Mucosa of descending colon (tissue), 3 donors: ENCODE measurements at regions not wholly inside any gene's neighbourhood (a gene's known extent, or its start where the extent isn't known, plus 50 kb on each side); places are given as distances from the start of the nearest gene placed in this dataset.

Experiments
- ATAC-seq: fragments of 200-7000 bp; cut with Tn5 transposase; one replicate; pipeline ENCODE4 v1.9.1; 2020; ENCODE audit warnings: mild to moderate bottlenecking, moderate library complexity
- DNase-seq, 3 donors: peaks; one replicate each; pipeline ENCODE4 v3.0.0-alpha.2; 2020
- H3K36me3 ChIP-seq: fragments of 200-600 bp; one replicate; pipeline ENCODE4 v1.8.0; 2021; ENCODE audit warnings: low read depth, mild to moderate bottlenecking
- H3K4me1 ChIP-seq: fragments of 200-600 bp; one replicate; pipeline ENCODE4 v1.8.0; 2021; ENCODE audit warnings: low read depth, mild to moderate bottlenecking
- H3K4me3 ChIP-seq: fragments of 200-600 bp; one replicate; pipeline ENCODE4 v1.8.0; 2021; ENCODE audit warnings: mild to moderate bottlenecking
- H3K9me3 ChIP-seq: fragments of 200-600 bp; one replicate; pipeline ENCODE4 v1.8.0; 2021; ENCODE audit warnings: mild to moderate bottlenecking
- intact Hi-C, 2 donors: fragments of 100-400 bp; cut with DNase I in 1 of 2; cut with micrococcal nuclease in 1 of 2; formaldehyde crosslinking; loops; one replicate each; pipeline versions ENCODE4 v1.11.0 to v1.11.1; 2022; cut with DNase I, micrococcal nuclease
- TF ChIP-seq, protein P1 (sequence below): fragments of 200-600 bp; IDR thresholded peaks from one replicate; pipeline ENCODE4 v1.8.0; 2022; ENCODE audit warnings: antibody characterized with exemption, mild to moderate bottlenecking
- donor health status: DM: no; HTN: no; CAD: no; lungs with moderate emphysema.
- donor health status: DM: no; HTN: no; CAD: no.
- donor health status: DM: no; HTN: yes; CAD: no.

- DNase-seq (no peak), ATAC-seq (no peak)
- no peak overlapping the region for H3K4me3 ChIP-seq
- no peaks in the 10 kb centered on the region for H3K9me3 ChIP-seq
- H3K36me3 ChIP-seq, result no peaks in the 10 kb centered on the region
- intact Hi-C loops, result no loop called here
- TF ChIP-seq, protein P1, sequence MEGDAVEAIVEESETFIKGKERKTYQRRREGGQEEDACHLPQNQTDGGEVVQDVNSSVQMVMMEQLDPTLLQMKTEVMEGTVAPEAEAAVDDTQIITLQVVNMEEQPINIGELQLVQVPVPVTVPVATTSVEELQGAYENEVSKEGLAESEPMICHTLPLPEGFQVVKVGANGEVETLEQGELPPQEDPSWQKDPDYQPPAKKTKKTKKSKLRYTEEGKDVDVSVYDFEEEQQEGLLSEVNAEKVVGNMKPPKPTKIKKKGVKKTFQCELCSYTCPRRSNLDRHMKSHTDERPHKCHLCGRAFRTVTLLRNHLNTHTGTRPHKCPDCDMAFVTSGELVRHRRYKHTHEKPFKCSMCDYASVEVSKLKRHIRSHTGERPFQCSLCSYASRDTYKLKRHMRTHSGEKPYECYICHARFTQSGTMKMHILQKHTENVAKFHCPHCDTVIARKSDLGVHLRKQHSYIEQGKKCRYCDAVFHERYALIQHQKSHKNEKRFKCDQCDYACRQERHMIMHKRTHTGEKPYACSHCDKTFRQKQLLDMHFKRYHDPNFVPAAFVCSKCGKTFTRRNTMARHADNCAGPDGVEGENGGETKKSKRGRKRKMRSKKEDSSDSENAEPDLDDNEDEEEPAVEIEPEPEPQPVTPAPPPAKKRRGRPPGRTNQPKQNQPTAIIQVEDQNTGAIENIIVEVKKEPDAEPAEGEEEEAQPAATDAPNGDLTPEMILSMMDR, result no peak
- no peaks in the 10 kb centered on the region for H3K4me1 ChIP-seq
These were observed 1152.3 kb downstream of the BCL11B start for GRCh38 chr14:98119739-98120138.

- no peaks in the 10 kb centered on the region for H3K9me3 ChIP-seq
- intact Hi-C loops, result no loop called here
- no peak for DNase-seq
- no peak for ATAC-seq
- no peaks in the 10 kb centered on the region for H3K36me3 ChIP-seq
- no peak overlapping the region for H3K4me3 ChIP-seq
- H3K4me1 ChIP-seq, result no peaks in the 10 kb centered on the region
- TF ChIP-seq, protein P1, result no peak
These were observed 1151.0 kb downstream of the BCL11B start for GRCh38 chr14:98120831-98121464.

DNA sequence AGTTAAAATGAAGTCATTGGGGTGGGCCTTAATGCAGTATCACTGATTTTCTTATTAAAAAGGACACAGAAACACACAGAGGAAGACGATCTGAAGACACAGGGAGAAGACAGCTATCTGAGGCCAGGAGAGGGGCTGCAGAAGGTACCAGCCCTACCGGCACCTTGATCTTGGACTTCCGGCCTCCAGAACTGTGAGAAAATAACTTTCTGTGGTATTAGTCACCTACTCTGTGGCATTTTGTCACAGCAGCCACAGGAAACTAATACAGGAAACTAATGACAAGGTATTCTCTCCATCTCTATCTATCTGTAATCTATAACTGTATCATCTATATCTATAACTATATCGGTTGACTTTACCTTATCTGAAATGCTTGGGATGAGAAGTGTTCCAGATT is 1149.5 kb downstream of the BCL11B start:
- no peak overlapping the region for H3K4me3 ChIP-seq
- H3K36me3 ChIP-seq, result no peaks in the 10 kb centered on the region
- intact Hi-C loops, result no loop called here
- no peaks in the 10 kb centered on the region for H3K9me3 ChIP-seq
- H3K4me1 ChIP-seq, result no peaks in the 10 kb centered on the region
- ATAC-seq (no peak), DNase-seq (no peak)
- TF ChIP-seq, protein P1, result no peak

GRCh38 chr14:98130691-98131090 is 1141.3 kb downstream of the BCL11B start:
- TF ChIP-seq, protein P1, result no peak
- ATAC-seq, result no peak
- Histone ChIP-seq H3K4me1 (no peaks in the 10 kb centered on the region), H3K36me3 (no peaks in the 10 kb centered on the region), H3K9me3 (no peaks in the 10 kb centered on the region), H3K4me3 (no peak overlapping the region)
- intact Hi-C loops, result loop anchor here in 1 of 2 donors (10.0 kb wide), 1 partner anchor 1134 kb away; no protein-coding TSS in a partner anchor
- no peak for DNase-seq

DNA sequence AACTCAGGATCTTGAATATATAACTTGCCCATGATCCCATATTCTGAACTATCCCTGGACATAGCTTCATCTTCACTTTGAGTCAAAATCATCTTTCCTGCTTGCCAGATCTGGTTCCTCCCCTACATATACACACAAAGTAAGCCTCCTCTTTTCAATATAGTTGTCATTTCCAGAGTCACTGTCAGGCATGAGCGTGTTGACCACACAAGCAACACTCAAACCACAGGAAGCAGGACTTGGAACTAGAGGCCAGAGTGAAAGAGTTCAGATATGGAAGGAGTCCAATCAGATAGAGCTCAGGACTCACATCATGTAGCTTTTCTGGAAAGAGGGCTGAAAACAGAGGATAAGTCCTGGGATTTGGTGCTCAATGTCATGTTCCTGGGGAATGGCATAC is 1140.6 kb downstream of the BCL11B start:
- intact Hi-C loops, result loop anchor here in 1 of 2 donors (10.0 kb wide), 1 partner anchor 1133 kb away; no protein-coding TSS in a partner anchor
- TF ChIP-seq, protein P1, result no peak
- Histone ChIP-seq H3K4me3 (no peak overlapping the region), H3K9me3 (no peaks in the 10 kb centered on the region), H3K36me3 (no peaks in the 10 kb centered on the region), H3K4me1 (no peaks in the 10 kb centered on the region)
- ATAC-seq, result no peak
- no peak for DNase-seq
